ENCODE measurements at regions not wholly inside any gene's neighbourhood (a gene's known extent, or its start where the extent isn't known, plus 50 kb on each side); places are given as distances from the start of the nearest gene placed in this dataset.

DNA sequence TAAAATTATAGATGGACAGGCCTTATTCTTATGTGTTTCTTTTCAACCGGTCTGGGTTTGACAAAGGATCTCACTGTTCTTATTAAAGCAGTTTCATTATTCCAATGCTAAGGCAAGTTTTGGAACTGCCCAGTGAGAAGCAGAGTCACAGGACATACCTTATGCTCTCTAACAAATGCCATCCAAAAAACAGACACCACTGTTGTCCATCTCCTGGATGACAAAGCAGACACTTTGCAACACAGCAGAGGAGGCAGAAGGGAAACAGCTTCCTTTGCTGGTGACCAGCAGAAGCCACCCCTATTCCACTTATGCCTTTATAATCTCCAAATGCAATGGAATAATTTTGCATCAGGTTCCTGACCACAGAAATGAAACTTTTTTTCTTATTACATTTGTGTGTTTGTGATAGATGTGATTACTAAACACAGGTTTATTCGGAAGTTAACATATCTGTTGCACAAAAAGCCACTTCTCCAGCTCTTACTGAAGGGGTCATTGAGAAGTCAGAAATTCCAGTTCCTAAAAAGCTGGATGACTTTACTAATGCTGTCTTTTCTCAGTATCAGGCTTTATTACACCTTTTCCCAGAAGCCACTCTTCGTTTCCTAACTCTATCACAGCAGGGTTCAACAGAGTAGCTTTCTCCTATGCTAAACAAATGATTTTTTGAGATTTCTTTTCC lies 115.6 kb downstream of the BTG1 start:
- DNase-seq, result no peak

DNA sequence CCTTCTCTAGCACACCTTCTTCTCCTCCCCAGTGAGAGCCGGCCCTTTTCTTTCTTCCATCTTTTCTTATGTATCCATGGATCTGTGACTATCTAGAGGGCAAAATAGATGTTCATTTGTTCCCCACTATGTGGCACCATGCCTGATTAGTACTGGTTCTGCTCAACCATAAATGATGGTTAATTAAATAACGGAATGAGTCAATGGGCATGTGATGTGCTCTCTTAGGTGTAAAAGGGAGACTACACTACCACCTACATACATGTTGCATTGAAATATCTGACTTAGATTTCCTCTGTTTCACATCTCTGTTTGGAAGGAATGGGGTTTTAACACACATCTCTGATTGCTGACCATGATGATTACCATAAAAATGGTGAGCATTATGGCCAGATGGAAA lies 116.5 kb downstream of the BTG1 start:
- DNase-seq, result no peak

DNA sequence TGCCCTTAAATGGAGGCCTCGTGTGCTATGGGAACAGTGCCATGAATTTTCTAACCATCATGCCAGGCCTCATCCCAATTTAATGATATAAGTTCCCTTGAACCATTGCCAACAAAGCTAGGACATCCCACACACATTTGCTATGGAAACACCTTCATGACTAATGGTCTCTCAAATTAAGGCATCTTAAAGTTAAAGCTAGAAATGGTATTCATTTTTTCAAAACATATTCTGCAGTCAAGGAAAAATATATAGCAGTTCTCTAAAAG lies 117.3 kb downstream of the BTG1 start:
- no peak for DNase-seq

DNA sequence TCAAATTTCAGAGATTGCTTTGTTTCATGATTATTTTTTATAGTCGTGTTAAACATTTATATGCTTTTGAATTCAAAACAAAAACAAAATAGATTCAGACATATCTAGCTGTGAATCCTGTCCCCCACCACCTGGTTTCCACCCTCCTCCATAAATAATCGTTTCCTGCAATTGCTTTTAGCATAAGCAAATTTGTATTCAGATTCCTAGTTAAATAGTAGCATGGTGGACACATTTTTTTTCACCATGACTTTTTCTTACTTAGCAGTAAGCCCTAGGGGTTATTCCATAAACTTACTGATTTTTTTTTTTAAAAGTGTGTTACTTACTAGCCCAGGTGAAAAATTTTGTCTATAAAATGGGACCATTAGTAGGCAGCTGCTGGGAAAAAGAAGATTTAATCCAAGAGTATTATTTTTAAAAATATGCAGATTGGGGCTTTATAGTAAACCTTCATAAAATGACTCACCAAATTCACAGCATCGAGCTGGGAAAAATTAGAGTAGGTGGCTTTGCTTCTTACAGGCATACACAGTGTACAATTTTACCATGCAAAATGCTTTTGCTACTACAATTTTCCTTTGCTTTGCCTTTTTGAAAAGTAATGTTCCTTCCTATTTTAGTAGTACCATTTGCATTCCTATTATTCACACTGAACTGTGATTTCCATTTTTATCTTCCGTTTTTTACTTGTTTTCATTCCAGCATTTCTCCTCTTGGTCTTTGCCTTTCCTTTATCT lies 117.8 kb downstream of the BTG1 start:
- DNase-seq, result no peak

DNA sequence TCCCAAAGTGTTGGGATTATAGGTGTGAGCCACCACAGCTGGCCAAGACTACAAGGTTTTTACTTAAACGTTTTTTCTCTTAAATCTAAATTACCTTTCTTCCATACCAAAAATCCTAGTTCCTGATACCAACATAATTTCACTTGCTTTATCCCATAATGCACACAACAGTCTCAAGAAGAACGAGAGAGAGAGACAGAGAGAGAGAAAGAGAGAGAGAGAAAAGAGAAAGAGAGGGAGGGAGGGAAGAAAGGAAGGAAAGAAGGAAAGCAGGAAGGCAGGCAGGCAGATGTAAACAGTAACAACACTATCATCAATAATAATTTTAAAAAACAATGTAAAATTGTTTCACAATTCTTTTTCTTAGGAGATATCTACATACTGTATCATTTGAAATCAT lies 118.4 kb downstream of the BTG1 start:
- no peak for DNase-seq

DNA sequence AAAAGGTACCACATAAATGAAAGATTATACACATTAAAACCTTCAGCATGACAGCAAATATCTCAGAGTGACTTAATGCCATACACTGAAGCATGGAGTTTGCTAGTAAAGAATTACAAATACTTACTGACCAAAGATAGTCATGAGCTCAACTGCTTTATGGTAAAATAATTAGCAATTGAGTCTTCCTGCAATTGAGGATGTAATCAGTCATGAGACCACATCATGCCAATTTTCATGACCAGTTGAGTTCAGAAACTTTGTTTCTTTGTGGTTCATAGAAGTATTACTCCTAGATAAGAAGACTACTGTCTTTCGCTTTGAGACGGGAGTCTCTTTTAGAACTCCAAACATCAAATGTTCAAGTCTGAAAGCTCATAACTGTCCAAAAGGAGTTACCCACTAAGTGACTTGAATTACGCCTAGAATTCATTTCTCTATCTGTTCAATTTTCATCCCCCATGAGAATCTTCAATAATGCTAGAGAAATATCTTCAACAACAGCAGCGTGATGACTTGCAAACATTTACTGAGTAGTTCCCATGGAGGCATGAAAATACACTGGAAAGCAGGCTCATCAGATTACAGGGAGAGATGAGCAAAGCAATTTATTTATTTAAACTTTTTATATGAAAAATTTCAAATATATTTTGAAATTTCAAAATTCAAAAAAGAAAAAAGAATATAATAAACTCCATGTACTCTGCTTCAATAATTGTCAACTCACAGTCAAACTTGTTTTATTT lies 120.0 kb downstream of the BTG1 start:
- no peak for DNase-seq

DNA sequence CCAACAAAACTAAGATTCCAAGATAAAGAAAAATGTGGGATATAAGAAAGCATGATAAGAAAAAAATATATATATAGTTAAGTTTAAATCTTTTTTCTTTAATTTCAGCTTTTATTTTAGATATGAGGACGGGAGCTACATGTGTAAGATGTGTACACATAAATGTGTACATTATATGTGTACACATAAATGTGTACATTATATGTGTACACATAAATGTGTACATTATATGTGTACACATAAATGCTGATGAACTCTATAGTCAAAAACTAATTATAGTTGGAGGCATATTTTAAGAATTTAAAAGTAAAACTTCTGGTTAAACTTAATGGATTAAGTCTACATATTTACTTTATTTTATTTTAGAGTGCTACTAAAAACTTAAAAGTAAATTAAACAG lies 123.6 kb downstream of the BTG1 start:
- DNase-seq, result no peak

DNA sequence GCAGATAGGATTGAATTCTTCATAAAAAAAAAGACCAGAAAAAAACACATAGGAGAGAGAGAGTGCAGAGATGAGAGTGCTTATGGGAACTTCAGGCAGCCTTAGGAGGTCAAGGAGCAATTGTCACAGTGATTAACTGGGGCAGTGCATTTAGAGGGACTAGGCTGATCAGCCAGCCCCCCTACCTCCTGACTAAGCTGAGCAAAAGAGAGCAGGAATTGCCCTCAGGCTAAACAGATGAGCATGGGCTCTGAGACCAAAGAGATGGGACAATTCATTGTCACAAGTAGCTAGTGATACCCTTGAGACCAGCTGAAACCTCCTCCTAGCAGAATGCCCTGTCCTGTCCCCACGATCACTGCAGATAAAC lies 124.0 kb downstream of the BTG1 start:
- no peak for DNase-seq

DNA sequence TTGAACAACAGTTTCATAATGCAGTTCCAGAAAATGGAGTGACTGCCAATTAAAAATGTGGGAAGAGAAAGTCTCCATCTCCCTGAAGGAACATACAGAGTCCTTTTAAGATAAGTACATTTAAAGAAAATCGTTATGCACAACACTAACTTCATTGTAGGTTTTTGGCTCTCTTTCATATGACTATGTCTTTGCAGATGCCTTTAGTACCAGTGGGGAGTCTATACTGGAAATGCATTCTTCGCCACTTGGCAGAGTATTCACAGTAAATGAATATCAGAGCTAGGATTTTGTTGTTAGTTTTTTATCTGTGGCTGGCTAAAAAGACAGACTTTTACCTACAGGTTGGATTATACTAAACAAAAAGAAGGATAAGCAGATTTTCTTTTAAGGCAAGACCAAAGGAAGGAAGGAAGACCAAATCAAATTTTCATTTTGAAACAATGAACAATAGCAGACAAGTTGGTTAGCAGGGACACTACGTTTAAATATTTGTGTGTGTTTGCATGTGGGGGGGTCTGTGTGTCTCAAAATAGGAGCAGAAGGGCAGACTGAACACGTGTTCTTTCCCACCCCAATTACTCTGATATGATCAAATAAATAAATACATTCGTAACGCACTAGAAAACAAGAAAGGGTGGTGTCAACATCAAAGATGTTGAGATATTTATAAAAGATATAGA lies 124.5 kb downstream of the BTG1 start:
- DNase-seq, result no peak

DNA sequence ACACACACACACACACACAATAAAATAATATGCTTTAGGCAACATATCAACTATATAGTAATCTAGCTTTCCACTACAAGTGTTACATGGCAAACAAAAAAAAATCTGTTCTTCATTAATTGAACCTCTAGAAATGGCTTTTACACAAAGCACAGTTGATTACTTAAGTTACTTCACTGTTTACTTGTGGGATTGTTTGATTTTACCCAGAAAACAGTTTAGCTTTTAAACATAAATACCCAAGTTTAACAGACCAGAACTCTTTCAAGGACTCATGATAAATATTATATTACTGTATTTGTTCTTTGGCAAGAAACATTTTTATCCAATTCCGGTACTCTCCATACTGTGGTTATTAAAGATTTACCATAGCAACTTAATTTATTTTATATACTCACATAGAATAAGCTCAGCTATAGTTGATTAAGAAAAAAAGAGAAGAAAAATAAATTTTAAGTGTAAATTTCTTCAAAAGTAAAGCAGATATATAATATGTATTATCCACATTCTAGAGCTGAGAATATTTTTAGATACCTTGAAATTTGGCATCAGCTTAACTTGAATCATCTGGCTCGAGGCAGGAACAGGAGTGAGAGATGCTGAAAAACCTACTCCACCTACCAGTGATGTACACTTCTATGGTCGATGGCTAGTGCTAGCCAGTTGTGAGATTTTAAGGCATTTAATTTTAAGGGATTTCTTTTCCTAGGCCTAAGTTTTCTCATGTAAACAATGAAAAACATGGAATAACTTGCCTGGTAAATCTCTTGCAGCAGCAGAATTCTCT lies 126.0 kb downstream of the BTG1 start:
- DNase-seq, result no peak

DNA sequence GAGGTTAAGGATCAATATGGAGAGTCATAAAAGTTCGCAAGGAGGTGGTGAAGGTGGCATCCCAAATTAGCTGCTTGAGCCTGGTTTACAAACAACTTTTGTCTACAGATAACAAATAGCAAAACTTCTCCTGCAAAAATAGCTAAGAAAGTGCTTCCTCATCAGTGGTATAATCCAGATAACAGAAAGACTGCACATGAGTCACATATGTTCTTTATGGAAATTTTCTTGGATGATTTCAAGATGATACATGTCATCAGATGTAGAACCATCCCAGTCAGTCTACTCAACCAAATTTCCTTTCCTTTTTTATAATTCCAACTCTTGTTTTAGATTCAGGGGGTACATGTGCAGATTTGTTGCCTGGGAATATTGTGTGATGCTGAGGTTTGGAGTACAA lies 133.0 kb downstream of the BTG1 start:
- no peak for DNase-seq

DNA sequence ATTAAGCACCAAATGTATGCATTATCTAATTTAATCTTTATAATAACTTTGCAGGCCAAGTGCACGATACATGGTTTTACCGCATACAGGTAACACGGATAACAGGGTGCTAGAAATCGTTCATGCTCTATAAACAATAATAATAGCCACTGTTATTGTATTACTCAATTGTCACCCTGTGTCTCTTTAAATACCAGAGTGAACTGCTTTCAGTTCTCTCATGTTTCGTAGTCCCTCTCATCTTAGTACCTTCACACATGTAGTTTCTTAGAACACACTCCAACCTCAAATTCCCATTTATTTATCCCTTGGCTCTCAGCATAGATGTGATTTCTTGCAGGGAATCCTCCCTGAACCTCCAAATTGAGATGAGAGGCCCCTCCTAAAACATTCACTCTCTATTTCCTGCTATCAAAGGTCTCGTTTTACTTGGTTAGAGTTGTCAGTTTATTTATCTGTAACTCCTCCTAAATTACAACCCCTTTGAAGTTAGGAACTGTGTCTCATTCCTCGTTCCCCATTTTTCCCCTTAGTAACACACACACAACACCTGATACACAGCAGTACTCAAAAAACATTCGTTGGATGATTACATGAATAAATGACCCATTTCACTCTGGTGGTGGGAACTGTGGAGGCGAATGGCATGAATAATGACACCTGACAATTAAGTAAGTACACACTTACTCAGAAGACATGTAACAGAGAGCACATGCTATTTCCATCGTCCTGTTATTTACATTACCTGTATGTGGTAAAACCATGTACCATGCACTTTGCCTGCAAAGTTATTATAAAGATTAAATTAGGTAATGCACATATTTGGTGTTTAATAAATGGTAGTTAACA lies 134.6 kb downstream of the BTG1 start:
- DNase-seq, result no peak

DNA sequence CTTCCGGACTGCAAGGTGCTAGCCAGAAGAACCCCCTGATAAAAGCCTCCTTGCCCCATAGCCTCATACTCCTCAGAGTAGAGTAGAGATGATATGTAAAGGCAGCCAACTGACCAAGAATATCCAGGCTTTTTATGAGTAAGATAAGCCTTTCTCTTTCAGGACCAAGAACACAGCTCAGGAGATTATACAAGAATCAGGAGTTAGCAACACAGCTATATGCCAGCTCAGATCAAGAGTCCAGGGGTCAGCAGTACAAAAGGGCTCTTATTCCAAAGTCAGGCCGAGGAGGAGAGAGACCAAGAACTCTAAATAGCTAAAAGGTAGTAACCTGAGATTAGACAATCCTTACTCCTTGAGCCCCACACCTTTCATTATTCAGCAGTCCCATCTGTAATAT lies 135.3 kb downstream of the BTG1 start:
- DNase-seq, result no peak

DNA sequence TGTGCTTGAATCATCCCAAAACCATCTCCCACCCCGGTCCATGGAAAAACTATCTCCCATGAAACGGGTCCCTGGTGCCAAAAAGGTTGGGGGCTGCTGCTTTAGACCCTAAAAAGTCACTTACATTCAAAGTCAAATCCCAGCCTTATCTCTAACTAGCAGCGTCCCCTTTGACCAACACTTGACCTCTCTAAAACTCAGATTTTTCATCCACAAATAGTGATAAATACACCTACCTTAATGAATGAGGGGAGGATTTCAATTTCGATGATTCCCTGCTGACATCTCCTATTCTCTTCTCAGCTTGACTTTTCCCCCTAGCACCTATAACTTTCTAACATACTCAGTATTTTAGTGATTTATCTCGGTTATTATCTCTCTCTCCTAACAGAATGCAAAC lies 137.3 kb downstream of the BTG1 start:
- no peak for DNase-seq

DNA sequence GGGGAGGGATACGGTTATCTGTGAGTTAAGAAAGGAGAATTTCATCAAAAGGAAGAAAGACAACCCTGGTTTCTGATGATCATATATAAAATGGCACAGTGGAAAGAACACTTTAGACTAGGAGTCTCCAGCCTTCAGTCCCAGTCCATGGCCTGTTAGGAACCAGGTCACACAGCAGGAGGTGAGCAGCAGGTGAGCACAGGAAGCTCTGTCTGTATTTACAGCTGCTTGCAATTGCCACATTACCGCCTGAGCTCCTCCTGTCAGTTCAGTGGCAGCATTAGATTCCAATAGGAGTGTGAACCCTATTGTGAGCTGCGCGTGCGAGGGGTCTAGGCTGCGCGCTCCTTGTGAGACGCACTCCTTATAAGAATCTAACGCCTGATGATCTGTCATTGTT lies 137.9 kb downstream of the BTG1 start:
- DNase-seq, result no peak

DNA sequence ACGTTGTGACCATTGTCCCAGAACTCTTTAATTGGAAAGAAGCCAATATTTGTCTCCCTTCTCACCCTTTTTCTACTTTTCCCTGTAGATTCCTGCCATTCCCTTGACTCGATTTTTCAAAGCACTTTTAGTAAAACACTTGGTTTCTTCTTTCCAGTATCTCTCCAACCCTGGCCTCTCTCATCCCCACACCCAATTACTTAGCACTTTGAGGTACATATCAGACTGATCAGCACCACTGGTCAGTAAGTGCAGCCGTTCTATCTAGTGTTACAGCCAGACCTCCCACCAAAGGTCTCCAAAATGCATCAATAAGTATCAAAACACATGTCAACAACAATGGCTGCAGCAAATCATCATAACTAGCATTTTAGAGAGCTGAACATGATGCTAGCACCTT lies 141.9 kb downstream of the BTG1 start:
- DNase-seq, result no peak

DNA sequence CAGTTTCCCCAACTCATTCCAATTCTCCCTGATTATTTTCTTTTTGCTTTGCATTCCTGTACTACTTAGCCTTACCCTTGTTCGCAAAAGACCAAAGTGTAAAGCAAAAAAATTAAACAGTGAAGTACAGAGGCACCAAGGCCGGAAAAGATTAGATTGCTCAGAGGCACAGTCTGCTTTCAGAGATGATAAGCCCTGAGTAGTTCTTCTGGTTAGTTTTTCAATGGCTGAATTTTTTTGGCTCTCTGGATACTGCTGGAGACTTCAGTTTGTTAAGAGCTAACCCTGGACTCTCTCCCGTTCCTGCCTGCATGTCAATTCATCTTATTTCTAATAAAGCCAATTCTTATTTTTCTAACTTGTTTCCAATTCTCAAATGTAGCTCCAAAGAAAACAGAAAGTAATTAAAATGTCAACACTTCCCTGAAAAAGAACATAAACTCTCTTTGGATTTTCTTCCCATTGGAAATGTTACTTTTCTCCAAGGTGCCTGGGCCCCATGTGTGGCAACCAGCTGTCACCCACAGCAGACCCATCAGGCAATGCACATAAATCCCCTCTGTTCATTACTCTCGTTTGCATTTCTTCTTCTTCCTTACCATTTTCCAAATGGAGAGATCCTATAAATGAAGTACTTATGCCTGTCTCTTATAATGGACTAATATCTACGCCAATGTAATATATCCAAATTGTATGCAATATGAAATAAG lies 142.8 kb downstream of the BTG1 start:
- no peak for DNase-seq

DNA sequence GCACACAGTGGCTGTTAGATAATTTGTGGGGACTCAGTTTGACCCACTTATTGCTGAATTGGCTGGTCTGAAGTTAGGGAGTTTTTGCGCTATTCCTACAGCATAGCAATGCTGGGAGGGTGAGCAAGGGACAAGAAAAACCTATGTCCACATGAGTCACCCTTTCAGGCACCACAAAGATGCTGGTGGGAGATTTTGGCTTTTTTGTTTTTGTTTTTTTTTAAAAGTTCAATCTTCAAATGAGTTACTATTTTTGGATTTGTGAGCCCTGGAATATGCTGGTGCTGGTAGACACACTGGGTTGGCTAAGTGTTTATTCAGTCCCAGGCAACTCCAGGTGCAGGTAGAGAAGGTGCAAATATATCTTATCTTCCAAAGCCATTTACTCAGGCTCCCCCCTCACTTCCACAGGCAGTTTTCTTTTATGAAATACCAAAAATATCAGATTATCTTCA lies 143.4 kb downstream of the BTG1 start:
- no peak for DNase-seq

DNA sequence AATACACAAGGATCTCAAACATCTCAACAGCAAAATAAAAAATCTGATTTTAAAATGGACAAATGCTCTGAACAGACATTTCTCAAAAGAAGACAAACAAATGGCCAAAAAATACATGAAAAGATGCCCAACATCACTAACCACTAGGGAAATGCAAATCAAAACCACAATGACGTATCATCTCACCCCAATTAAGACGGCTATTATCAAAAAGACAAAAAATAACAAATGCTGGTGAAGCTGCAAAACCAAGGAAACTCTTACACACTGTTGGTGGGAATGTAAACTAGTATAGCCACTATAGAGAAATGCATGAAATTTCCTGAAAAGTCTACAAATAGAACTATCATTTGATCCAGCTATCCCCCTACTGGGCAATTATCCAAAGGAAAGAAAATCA lies 145.0 kb downstream of the BTG1 start:
- no peak for DNase-seq

DNA sequence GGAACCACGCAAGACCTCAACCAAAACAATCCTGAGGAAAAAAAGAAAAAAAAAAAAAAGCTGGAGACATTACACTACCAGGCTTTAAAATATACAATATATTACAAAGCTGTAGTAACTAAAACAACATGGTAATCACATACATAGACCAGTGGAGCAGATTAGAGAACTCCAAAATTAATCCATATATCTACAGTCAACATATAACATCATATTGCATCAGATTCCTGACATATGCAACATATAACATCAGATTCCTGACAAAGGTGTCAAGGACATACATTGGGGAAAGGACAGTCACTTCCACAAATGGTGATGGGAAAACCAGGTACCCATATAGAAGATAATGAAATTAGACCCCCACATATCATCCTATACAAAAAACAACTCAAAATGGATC lies 145.8 kb downstream of the BTG1 start:
- DNase-seq, result no peak

DNA sequence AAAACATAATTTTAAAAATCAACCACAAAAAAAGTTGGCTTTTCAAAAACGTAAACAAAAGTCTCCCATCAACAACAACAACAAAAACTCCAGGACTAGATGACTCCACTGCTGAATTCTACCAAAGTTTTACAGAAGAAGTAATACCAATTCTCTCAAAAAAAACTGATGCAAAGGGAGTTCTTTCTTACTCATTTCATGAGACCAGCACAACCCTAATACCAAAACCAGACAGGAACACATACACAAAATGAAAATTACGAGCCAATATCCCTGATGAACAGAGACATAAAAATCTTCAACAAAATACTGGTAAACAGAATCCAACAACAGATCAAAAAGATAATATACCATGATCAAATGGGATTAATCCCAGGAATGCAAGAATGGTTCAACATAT lies 147.3 kb downstream of the BTG1 start:
- DNase-seq, result no peak

All from T1000 (cell line).